MCF 10A (cell line): ENCODE measurements at regions not wholly inside any gene's neighbourhood (a gene's known extent, or its start where the extent isn't known, plus 50 kb on each side); places are given as distances from the start of the nearest gene placed in this dataset.

Experiments
- BruUV-seq: library from RNA; stranded (reverse); fragments of 400-500 nt; replicated peaks from 2 replicates; lab custom pipeline; 2021; lab: Mats Ljungman, UMichigan
- CTCF ChIA-PET: fragments of 300-600 bp; sonication (Branson Sonifier 250); formaldehyde crosslinking; extraction: SDS; loops from one replicate; lab custom pipeline; 2021; ENCODE audit warnings: antibody characterized with exemption, inconsistent platforms; lab: Yijun Ruan, JAX
- POLR2A ChIA-PET: fragments of 300-600, 350-650 bp; sonication (Branson Sonifier 250); formaldehyde crosslinking; extraction: SDS; loops from one replicate; lab custom pipeline; 2020; ENCODE audit warnings: antibody characterized with exemption, inconsistent platforms; lab: Yijun Ruan, JAX
- DNase-seq: peaks from one replicate; pipeline ENCODE4 v3.0.0-alpha.2; 2018; ENCODE audit not compliant: unreplicated experiment
- H3K27ac Mint-ChIP-seq: one replicate; pipeline ENCODE4 v1.8.0; 2022; ENCODE audit warnings: mild to moderate bottlenecking, low read depth, mixed read lengths; ENCODE audit not compliant: unreplicated experiment
- H3K27me3 Mint-ChIP-seq: one replicate; pipeline ENCODE4 v1.8.0; 2022; ENCODE audit warnings: mixed read lengths; ENCODE audit not compliant: insufficient read depth, unreplicated experiment
- H3K36me3 Mint-ChIP-seq: one replicate; pipeline ENCODE4 v1.8.0; 2022; ENCODE audit warnings: mild to moderate bottlenecking, moderate library complexity, mixed read lengths; ENCODE audit not compliant: insufficient read depth, unreplicated experiment
- H3K4me1 Mint-ChIP-seq: one replicate; pipeline ENCODE4 v1.8.0; 2022; ENCODE audit warnings: mixed read lengths; ENCODE audit not compliant: insufficient read depth, unreplicated experiment
- H3K4me3 Mint-ChIP-seq: one replicate; pipeline ENCODE4 v1.8.0; 2022; ENCODE audit warnings: mild to moderate bottlenecking, moderate library complexity, mixed read lengths; ENCODE audit not compliant: unreplicated experiment
- H3K9me3 Mint-ChIP-seq: one replicate; pipeline ENCODE4 v1.8.0; 2022; ENCODE audit warnings: mixed read lengths; ENCODE audit not compliant: unreplicated experiment
- intact Hi-C: fragments of 100-400 bp; cut with micrococcal nuclease; formaldehyde crosslinking; loops from 2 replicates; pipeline ENCODE4 v1.14.1; 2022
- TF ChIP-seq, protein P1 (sequence below): fragments of 200-600 bp; IDR thresholded peaks from one replicate; pipeline ENCODE4 v1.8.0; 2022; ENCODE audit warnings: antibody characterized with exemption, mild to moderate bottlenecking; ENCODE audit not compliant: unreplicated experiment

DNA sequence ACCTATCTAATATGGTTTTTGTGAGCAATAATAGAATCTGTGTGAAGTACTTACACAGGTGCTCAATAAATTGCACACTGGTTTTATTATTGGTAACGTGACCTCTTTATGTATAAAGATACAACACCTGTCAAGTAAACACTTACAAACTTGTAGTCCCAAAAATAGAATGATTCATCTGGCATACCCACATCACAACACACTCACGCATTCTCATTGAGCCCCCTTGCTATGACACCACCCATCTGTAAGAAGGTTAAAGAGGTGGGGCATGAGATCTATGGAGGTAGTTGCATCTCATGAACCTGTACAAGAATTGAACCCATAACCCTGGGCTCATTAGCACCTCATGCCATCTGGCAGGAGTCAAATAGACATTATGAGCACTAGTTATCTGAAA lies 134.9 kb upstream of the THBS1 start:
- CTCF ChIA-PET = no interaction called here
- TF ChIP-seq, protein P1, sequence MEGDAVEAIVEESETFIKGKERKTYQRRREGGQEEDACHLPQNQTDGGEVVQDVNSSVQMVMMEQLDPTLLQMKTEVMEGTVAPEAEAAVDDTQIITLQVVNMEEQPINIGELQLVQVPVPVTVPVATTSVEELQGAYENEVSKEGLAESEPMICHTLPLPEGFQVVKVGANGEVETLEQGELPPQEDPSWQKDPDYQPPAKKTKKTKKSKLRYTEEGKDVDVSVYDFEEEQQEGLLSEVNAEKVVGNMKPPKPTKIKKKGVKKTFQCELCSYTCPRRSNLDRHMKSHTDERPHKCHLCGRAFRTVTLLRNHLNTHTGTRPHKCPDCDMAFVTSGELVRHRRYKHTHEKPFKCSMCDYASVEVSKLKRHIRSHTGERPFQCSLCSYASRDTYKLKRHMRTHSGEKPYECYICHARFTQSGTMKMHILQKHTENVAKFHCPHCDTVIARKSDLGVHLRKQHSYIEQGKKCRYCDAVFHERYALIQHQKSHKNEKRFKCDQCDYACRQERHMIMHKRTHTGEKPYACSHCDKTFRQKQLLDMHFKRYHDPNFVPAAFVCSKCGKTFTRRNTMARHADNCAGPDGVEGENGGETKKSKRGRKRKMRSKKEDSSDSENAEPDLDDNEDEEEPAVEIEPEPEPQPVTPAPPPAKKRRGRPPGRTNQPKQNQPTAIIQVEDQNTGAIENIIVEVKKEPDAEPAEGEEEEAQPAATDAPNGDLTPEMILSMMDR = no peak
- intact Hi-C loops = no loop called here
- H3K4me3 Mint-ChIP-seq = no peak overlapping the region
- H3K27me3 Mint-ChIP-seq = no peaks in the 10 kb centered on the region
- peaks cover 9% of the 10 kb centered on the region for H3K4me1 Mint-ChIP-seq
- POLR2A ChIA-PET = no interaction called here
- peaks cover 6% of the 10 kb centered on the region for H3K36me3 Mint-ChIP-seq
- no peak overlapping the region for H3K27ac Mint-ChIP-seq
- DNase-seq = no peak
- no peaks in the 10 kb centered on the region for H3K9me3 Mint-ChIP-seq
- BruUV-seq = no TSS peak

DNA sequence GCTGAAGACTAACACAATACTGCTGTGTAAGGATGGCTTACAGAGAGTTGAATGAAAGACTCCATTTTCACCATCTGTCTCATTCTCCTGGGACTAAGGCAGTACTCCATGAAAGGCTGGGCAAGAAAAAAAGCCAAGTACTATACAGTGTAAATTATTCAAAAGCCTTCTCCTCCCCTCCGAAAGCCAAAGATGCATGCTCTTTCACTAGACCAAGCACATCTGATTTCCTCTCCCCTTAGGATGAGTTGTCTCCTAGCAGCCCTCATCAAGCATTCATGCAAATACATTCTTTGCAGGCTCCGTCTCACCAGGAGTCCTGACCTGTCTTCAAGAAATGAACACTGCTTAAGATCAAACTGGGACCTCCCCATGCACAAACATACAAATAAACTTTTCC lies 133.5 kb upstream of the THBS1 start:
- no peak for DNase-seq
- H3K27ac Mint-ChIP-seq = no peak overlapping the region
- peaks cover 6% of the 10 kb centered on the region for H3K36me3 Mint-ChIP-seq
- intact Hi-C loops = no loop called here
- BruUV-seq = no TSS peak
- peaks cover 9% of the 10 kb centered on the region for H3K4me1 Mint-ChIP-seq
- H3K27me3 Mint-ChIP-seq = no peaks in the 10 kb centered on the region
- TF ChIP-seq, protein P1 = no peak
- CTCF ChIA-PET = no interaction called here
- H3K9me3 Mint-ChIP-seq = no peaks in the 10 kb centered on the region
- no peak overlapping the region for H3K4me3 Mint-ChIP-seq
- POLR2A ChIA-PET = no interaction called here

DNA sequence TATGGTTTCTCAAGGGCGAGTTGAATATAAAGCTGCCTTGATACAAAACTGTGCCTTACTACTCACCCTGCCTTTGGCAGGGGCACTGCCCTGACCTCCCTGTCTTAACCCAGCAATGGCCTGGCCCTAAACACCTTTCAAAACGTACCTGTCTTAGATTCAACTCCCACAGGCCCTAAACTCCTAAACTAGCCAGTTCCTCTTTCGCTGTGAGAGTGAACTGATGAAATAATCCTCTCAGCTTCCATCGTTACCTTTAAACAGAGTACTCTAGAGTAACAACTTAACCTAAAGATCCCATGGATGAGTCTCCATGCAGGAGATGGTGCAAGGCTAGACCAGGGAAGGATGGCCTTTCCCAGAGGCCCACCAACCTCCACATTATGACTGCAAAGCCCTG lies 133.0 kb upstream of the THBS1 start:
- BruUV-seq = no TSS peak
- intact Hi-C loops = no loop called here

DNA sequence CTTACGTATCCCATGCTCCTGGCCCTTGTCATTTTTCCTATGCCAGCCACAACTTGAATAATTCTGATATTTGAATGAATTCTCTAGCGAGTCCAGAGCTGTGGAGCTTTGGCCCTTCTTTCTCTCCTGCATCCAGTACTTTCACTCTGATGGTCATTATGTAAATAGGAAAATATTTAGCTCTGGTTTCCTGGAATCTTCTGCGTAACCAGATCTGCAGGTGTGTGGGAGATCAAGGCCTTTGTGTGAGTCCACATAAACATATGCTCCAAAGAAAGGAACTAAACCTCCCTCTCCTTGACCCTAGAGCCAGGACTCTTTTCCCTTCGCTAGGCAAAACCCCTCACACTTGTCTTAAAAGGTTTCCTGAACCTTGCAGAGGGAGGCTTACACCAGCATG lies 132.5 kb upstream of the THBS1 start:
- no peak overlapping the region for H3K4me3 Mint-ChIP-seq
- no peaks in the 10 kb centered on the region for H3K9me3 Mint-ChIP-seq
- POLR2A ChIA-PET = interaction anchor here (2.4 kb wide), 1 partner anchor 8 kb away, joined by 5 read pairs; no protein-coding TSS in a partner anchor
- no peak for DNase-seq
- H3K36me3 Mint-ChIP-seq = no peaks in the 10 kb centered on the region
- TF ChIP-seq, protein P1 = no peak
- CTCF ChIA-PET = interaction anchor here (1.4 kb wide), 1 partner anchor 135 kb away, joined by 3 read pairs; no protein-coding TSS in a partner anchor
- H3K4me1 Mint-ChIP-seq = no peaks in the 10 kb centered on the region
- BruUV-seq = no TSS peak
- no peak overlapping the region for H3K27ac Mint-ChIP-seq
- intact Hi-C loops = no loop called here
- H3K27me3 Mint-ChIP-seq = no peaks in the 10 kb centered on the region

More for the DNA sequence above, 133.0 kb upstream of the THBS1 start:
- Mint-ChIP-seq H3K4me1 (peaks cover 4% of the 10 kb centered on the region), H3K9me3 (no peaks in the 10 kb centered on the region), H3K4me3 (no peak overlapping the region), H3K36me3 (peaks cover 4% of the 10 kb centered on the region), H3K27me3 (no peaks in the 10 kb centered on the region), H3K27ac (no peak overlapping the region)
- no peak for DNase-seq
- POLR2A ChIA-PET = interaction anchor here (2.4 kb wide), 1 partner anchor 8 kb away, joined by 5 read pairs; no protein-coding TSS in a partner anchor
- TF ChIP-seq, protein P1 = no peak
- CTCF ChIA-PET = no interaction called here
